ENCODE measurements at regions not wholly inside any gene's neighbourhood (a gene's known extent, or its start where the extent isn't known, plus 50 kb on each side); places are given as distances from the start of the nearest gene placed in this dataset.

- CTCF ChIA-PET = no interaction called here
- H3K4me3 ChIP-seq (replicated peaks in 1 of 2; ENCODE audit: low read depth in 1 of 2, low read length in 2 of 2) = no peak overlapping the region
Observed at GRCh38 chr13:106774621-106775020, 206.7 kb upstream of the ARGLU1 start.

More at GRCh38 chr13:106774621-106775020, 206.7 kb upstream of the ARGLU1 start:
- H3K9me2 ChIP-seq (ENCODE audit: insufficient read depth) = no peaks in the 10 kb centered on the region
- H3K27ac ChIP-seq (ENCODE audit: low read depth, low read length) = no peak overlapping the region
- RAD21 ChIA-PET (ENCODE audit: low non-redundant PET in 1 of 2, low total read pairs in 2 of 2, uncharacterized antibody in 2 of 2, unreplicated experiment in 2 of 2) = no interaction called here
- H3K9ac ChIP-seq (ENCODE audit: low read length) = no peak overlapping the region
- no peaks in the 10 kb centered on the region for H4K20me1 ChIP-seq (ENCODE audit: insufficient read depth)
- H2AFZ ChIP-seq (ENCODE audit: low read depth, low read length, poor library complexity, severe bottlenecking) = no peak overlapping the region
- ATAC-seq (no peak), DNase-seq (ENCODE audit: low read depth, low spot score) (no peak)
- H3K9me3 ChIP-seq (ENCODE audit: control insufficient read depth in 1 of 2, insufficient read depth in 1 of 2, low read depth in 1 of 2, low read length in 2 of 2) = no peaks in the 10 kb centered on the region
- no peaks in the 10 kb centered on the region for H3K36me3 ChIP-seq (ENCODE audit: control insufficient read depth in 1 of 2, insufficient read depth in 2 of 2, low read length in 2 of 2)
- no peak for TF ChIP-seq EZH2 (IDR thresholded peaks at IDR 0.05)
- no peak for TF ChIP-seq ZFX (IDR thresholded peaks at IDR 0.05)
- no peak for TF ChIP-seq SIN3A (IDR thresholded peaks at IDR 0.05; ENCODE audit: low read depth)
- TF ChIP-seq MAX (IDR thresholded peaks at IDR 0.05) = no peak
- TF ChIP-seq FOSL1 (IDR thresholded peaks at IDR 0.05; ENCODE audit: low read depth) = no peak
- TF ChIP-seq POLR2A (IDR thresholded peaks at IDR 0.05; ENCODE audit: borderline replicate concordance, extremely low read depth, insufficient read depth, insufficient read length) = no peak
- TF ChIP-seq, protein P1, sequence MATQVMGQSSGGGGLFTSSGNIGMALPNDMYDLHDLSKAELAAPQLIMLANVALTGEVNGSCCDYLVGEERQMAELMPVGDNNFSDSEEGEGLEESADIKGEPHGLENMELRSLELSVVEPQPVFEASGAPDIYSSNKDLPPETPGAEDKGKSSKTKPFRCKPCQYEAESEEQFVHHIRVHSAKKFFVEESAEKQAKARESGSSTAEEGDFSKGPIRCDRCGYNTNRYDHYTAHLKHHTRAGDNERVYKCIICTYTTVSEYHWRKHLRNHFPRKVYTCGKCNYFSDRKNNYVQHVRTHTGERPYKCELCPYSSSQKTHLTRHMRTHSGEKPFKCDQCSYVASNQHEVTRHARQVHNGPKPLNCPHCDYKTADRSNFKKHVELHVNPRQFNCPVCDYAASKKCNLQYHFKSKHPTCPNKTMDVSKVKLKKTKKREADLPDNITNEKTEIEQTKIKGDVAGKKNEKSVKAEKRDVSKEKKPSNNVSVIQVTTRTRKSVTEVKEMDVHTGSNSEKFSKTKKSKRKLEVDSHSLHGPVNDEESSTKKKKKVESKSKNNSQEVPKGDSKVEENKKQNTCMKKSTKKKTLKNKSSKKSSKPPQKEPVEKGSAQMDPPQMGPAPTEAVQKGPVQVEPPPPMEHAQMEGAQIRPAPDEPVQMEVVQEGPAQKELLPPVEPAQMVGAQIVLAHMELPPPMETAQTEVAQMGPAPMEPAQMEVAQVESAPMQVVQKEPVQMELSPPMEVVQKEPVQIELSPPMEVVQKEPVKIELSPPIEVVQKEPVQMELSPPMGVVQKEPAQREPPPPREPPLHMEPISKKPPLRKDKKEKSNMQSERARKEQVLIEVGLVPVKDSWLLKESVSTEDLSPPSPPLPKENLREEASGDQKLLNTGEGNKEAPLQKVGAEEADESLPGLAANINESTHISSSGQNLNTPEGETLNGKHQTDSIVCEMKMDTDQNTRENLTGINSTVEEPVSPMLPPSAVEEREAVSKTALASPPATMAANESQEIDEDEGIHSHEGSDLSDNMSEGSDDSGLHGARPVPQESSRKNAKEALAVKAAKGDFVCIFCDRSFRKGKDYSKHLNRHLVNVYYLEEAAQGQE (IDR thresholded peaks at IDR 0.05; ENCODE audit: low read depth) = no peak
- TF ChIP-seq SP1 (IDR thresholded peaks at IDR 0.05; ENCODE audit: low read depth) = no peak
- TF ChIP-seq POLR2AphosphoS5 (IDR thresholded peaks at IDR 0.05; ENCODE audit: low read depth, low read length) = no peak
- no peak for TF ChIP-seq EZH2phosphoT487 (IDR thresholded peaks at IDR 0.05; ENCODE audit: borderline replicate concordance)
- no peak for TF ChIP-seq TCF7L2 (IDR thresholded peaks at IDR 0.05; ENCODE audit: borderline replicate concordance, extremely low read depth, insufficient read depth, insufficient read length)
- no peak for TF ChIP-seq CTCF (IDR thresholded peaks at IDR 0.05 in 2 of 3, conservative IDR thresholded peaks at IDR 0.05 in 1 of 3; ENCODE audit: borderline replicate concordance in 1 of 3, insufficient read depth in 1 of 3, low read depth in 2 of 3, low read length in 2 of 3)
- TF ChIP-seq YY1 (IDR thresholded peaks at IDR 0.05; ENCODE audit: extremely low read depth, insufficient replicate concordance, low read depth, low read length) = no peak
- TF ChIP-seq ELF1 (IDR thresholded peaks at IDR 0.05; ENCODE audit: borderline replicate concordance, low read depth) = no peak
- no peak for TF ChIP-seq EGR1 (IDR thresholded peaks at IDR 0.05; ENCODE audit: low read depth)
- no peaks in the 10 kb centered on the region for H3K4me1 ChIP-seq (ENCODE audit: control insufficient read depth in 1 of 2, insufficient read depth in 2 of 2, low read length in 2 of 2)
- BruUV-seq (replicated peaks) = no TSS peak
- POLR2A ChIA-PET = no interaction called here
- H3K4me2 ChIP-seq (ENCODE audit: low read length) = no peak overlapping the region
- no peaks in the 10 kb centered on the region for H3K27me3 ChIP-seq (ENCODE audit: insufficient read depth, low read length)
- H3K79me2 ChIP-seq (ENCODE audit: insufficient read depth, low read length) = no peaks in the 10 kb centered on the region
- intact Hi-C loops (cut with micrococcal nuclease) = no loop called here
